CD4-positive, alpha-beta T cell treated with Interleukin-4 for 1 hour (primary cell): ENCODE measurements at regions not wholly inside any gene's neighbourhood (a gene's known extent, or its start where the extent isn't known, plus 50 kb on each side); places are given as distances from the start of the nearest gene placed in this dataset.

ENCODE experiments used
- DNase-seq, 2 donors: peaks; one replicate each; pipeline ENCODE4 v3.0.0-alpha.2; 2020 to 2022

- DNase-seq, result no peak
These were observed 67.3 kb upstream of the TEX51 start for GRCh38 chr2:126831234-126832005.

- no peak for DNase-seq
These were observed 66.7 kb upstream of the TEX51 start for GRCh38 chr2:126832014-126832413.

GRCh38 chr2:126832757-126833156 lies 65.9 kb upstream of the TEX51 start:
- DNase-seq, result no peak

- no peak for DNase-seq
These were observed 64.6 kb upstream of the TEX51 start for GRCh38 chr2:126834006-126834659.

GRCh38 chr2:126835261-126835660 lies 63.4 kb upstream of the TEX51 start:
- no peak for DNase-seq

- DNase-seq, result no peak
These were observed 62.9 kb upstream of the TEX51 start for GRCh38 chr2:126835831-126836230.

GRCh38 chr2:126836761-126837679 lies 61.7 kb upstream of the TEX51 start:
- no peak for DNase-seq

- no peak for DNase-seq
These were observed 60.5 kb upstream of the TEX51 start for GRCh38 chr2:126837966-126838715.

GRCh38 chr2:126838716-126838985 lies 60.0 kb upstream of the TEX51 start:
- DNase-seq, result no peak

- no peak for DNase-seq
These were observed 58.9 kb upstream of the TEX51 start for GRCh38 chr2:126839796-126840195.

- no peak for DNase-seq
These were observed 55.6 kb upstream of the TEX51 start for GRCh38 chr2:126843081-126843480.

GRCh38 chr2:126846241-126846640 lies 52.4 kb upstream of the TEX51 start:
- no peak for DNase-seq
